HepG2 (cell line): ENCODE measurements at regions not wholly inside any gene's neighbourhood (a gene's known extent, or its start where the extent isn't known, plus 50 kb on each side); places are given as distances from the start of the nearest gene placed in this dataset.

Experiments used
- BCL6 ChIP-seq: IDR thresholded peaks from 2 replicates; pipeline ENCODE4 v1.6.1; 2016; ENCODE audit warnings: missing genetic modification reagents, missing compliant biosample characterization
- DNMT1 ChIP-seq: sonication (generic); formaldehyde crosslinking; IDR thresholded peaks from 2 replicates; pipeline ENCODE4 v1.5.1; 2020; ENCODE audit warnings: mild to moderate bottlenecking, missing genetic modification reagents
- JARID2 ChIP-seq: sonication (generic); formaldehyde crosslinking; IDR thresholded peaks from 2 replicates; pipeline ENCODE4 v1.8.1; 2023; ENCODE audit warnings: missing genetic modification reagents, inconsistent platforms; ENCODE audit not compliant: insufficient replicate concordance
- JUND ChIP-seq: sonication (generic); formaldehyde crosslinking; IDR thresholded peaks from 2 replicates; pipeline ENCODE4 v1.8.0; 2022; ENCODE audit warnings: mild to moderate bottlenecking, missing genetic modification reagents
- KDM2A ChIP-seq: sonication (generic); formaldehyde crosslinking; IDR thresholded peaks from 2 replicates; pipeline ENCODE4 v1.4.0; 2020; ENCODE audit warnings: low read depth, missing genetic modification reagents, borderline replicate concordance
- KLF15 ChIP-seq: sonication (generic); formaldehyde crosslinking; IDR thresholded peaks from 2 replicates; pipeline ENCODE4 v1.8.1; 2023; ENCODE audit warnings: borderline replicate concordance, mild to moderate bottlenecking, inconsistent platforms, missing genetic modification reagents, mixed read lengths
- LCORL ChIP-seq, 2 experiments: fragments of 450-650 bp in 1 of 2; sonication (generic) in 1 of 2; formaldehyde crosslinking in 1 of 2; IDR thresholded peaks; 2 replicates each; pipeline versions ENCODE4 v1.5.0 to v1.6.1; 2017 to 2020; ENCODE audit warnings: antibody characterized with exemption in 1 of 2, missing genetic modification reagents in 1 of 2
- MAX ChIP-seq: IDR thresholded peaks from 2 replicates; pipeline ENCODE4 v1.6.1; 2012; ENCODE audit warnings: inconsistent platforms
- MNT ChIP-seq: fragments of 450-650 bp; IDR thresholded peaks from 2 replicates; pipeline ENCODE4 v1.6.1; 2016
- NR2C2 ChIP-seq: sonication (generic); formaldehyde crosslinking; IDR thresholded peaks from 2 replicates; pipeline ENCODE4 v1.4.0; 2020; ENCODE audit warnings: missing genetic modification reagents, mild to moderate bottlenecking, moderate library complexity, borderline replicate concordance
- RELA ChIP-seq: sonication (generic); formaldehyde crosslinking; IDR thresholded peaks from 2 replicates; pipeline ENCODE4 v1.4.0; 2020; ENCODE audit warnings: missing genetic modification reagents
- TOPORS ChIP-seq: sonication (generic); formaldehyde crosslinking; IDR thresholded peaks from 2 replicates; pipeline ENCODE4 v1.8.0; 2023; ENCODE audit warnings: mild to moderate bottlenecking, missing genetic modification reagents
- TSC22D2 ChIP-seq: sonication (generic); formaldehyde crosslinking; IDR thresholded peaks from 2 replicates; pipeline ENCODE4 v1.5.1; 2020; ENCODE audit warnings: missing genetic modification reagents, mild to moderate bottlenecking, borderline replicate concordance
- ZBTB3 ChIP-seq: sonication (generic); formaldehyde crosslinking; IDR thresholded peaks from 2 replicates; pipeline ENCODE4 v1.4.0; 2020; ENCODE audit warnings: low read depth, mild to moderate bottlenecking, moderate library complexity, missing genetic modification reagents, borderline replicate concordance
- ZBTB7B ChIP-seq: sonication (generic); formaldehyde crosslinking; IDR thresholded peaks from 2 replicates; pipeline ENCODE4 v1.4.0; 2020; ENCODE audit warnings: missing genetic modification reagents
- ZFP1 ChIP-seq: IDR thresholded peaks from 2 replicates; pipeline ENCODE4 v1.6.1; 2016
- ZKSCAN5 ChIP-seq: sonication (generic); formaldehyde crosslinking; IDR thresholded peaks from 2 replicates; pipeline ENCODE4 v1.5.1; 2020; ENCODE audit warnings: mild to moderate bottlenecking, missing genetic modification reagents
- ZNF18 ChIP-seq: sonication (generic); formaldehyde crosslinking; IDR thresholded peaks from 2 replicates; pipeline ENCODE4 v1.8.0; 2022; ENCODE audit warnings: mild to moderate bottlenecking, missing genetic modification reagents; ENCODE audit not compliant: insufficient replicate concordance
- ZNF274 ChIP-seq: sonication (generic); formaldehyde crosslinking; IDR thresholded peaks from 2 replicates; pipeline ENCODE4 v1.5.1; 2020; ENCODE audit warnings: mild to moderate bottlenecking, missing genetic modification reagents
- ZNF292 ChIP-seq: sonication (generic); formaldehyde crosslinking; IDR thresholded peaks from 2 replicates; pipeline ENCODE4 v1.8.1; 2022; ENCODE audit warnings: mild to moderate bottlenecking, low read depth, missing genetic modification reagents, borderline replicate concordance
- ZNF674 ChIP-seq: sonication (generic); formaldehyde crosslinking; IDR thresholded peaks from 2 replicates; pipeline ENCODE4 v1.5.0; 2020; ENCODE audit warnings: low read depth, mild to moderate bottlenecking, missing genetic modification reagents
- TF ChIP-seq, protein P1 (sequence below): sonication (generic); formaldehyde crosslinking; IDR thresholded peaks from 2 replicates; pipeline ENCODE4 v1.8.1; 2023; ENCODE audit warnings: mild to moderate bottlenecking, missing genetic modification reagents
- TF ChIP-seq, protein P2 (sequence below): sonication (generic); formaldehyde crosslinking; IDR thresholded peaks from 2 replicates; pipeline ENCODE4 v1.5.1; 2020; ENCODE audit warnings: missing genetic modification reagents, mild to moderate bottlenecking, borderline replicate concordance

GRCh38 chr2:216572582-216573578 is 60.3 kb upstream of the IGFBP2 start (continued):
- TF ChIP-seq ZNF18 (no peak), JUND (CRISPR knock-in tag) (no peak), ZNF274 (CRISPR knock-in tag) (no peak), ZNF674 (CRISPR knock-in tag) (no peak), ZBTB7B (CRISPR knock-in tag) (no peak), TOPORS (CRISPR knock-in tag) (0 out of 2 replicates have a peak, but pooled peaks have one; percentile 30), MNT (no peak), KDM2A (CRISPR knock-in tag) (0 out of 2 replicates have a peak, but pooled peaks have one; percentile 17), RELA (CRISPR knock-in tag) (no peak), TSC22D2 (CRISPR knock-in tag) (0 out of 2 replicates have a peak, but pooled peaks have one; percentile 47), MAX (peak; percentile 36; the same call in 1 of the 2 replicates), ZNF292 (CRISPR knock-in tag) (peak; percentile 53; the same call in 1 of the 2 replicates), ZKSCAN5 (CRISPR knock-in tag) (no peak), NR2C2 (CRISPR knock-in tag) (peak; percentile 47), BCL6 (CRISPR knock-in tag) (peak; percentile 49), ZFP1 (CRISPR knock-in tag) (no peak), DNMT1 (CRISPR knock-in tag) (no peak), JARID2 (CRISPR knock-in tag) (no peak), KLF15 (CRISPR knock-in tag) (no peak), LCORL (IDR thresholded peaks at IDR 0.05) (peak; percentile 34; the same call in 1 of the 2 replicates), LCORL (CRISPR knock-in tag; IDR thresholded peaks at IDR 0.05) (peak; percentile 75; the same call in 1 of the 2 replicates), ZBTB3 (CRISPR knock-in tag) (no peak)
- TF ChIP-seq, protein P1, sequence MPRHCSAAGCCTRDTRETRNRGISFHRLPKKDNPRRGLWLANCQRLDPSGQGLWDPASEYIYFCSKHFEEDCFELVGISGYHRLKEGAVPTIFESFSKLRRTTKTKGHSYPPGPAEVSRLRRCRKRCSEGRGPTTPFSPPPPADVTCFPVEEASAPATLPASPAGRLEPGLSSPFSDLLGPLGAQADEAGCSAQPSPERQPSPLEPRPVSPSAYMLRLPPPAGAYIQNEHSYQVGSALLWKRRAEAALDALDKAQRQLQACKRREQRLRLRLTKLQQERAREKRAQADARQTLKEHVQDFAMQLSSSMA (CRISPR knock-in tag) = no peak
- TF ChIP-seq, protein P2, sequence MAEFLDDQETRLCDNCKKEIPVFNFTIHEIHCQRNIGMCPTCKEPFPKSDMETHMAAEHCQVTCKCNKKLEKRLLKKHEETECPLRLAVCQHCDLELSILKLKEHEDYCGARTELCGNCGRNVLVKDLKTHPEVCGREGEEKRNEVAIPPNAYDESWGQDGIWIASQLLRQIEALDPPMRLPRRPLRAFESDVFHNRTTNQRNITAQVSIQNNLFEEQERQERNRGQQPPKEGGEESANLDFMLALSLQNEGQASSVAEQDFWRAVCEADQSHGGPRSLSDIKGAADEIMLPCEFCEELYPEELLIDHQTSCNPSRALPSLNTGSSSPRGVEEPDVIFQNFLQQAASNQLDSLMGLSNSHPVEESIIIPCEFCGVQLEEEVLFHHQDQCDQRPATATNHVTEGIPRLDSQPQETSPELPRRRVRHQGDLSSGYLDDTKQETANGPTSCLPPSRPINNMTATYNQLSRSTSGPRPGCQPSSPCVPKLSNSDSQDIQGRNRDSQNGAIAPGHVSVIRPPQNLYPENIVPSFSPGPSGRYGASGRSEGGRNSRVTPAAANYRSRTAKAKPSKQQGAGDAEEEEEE (CRISPR knock-in tag) = no peak
